Gastrocnemius medialis (tissue), 4 donors: ENCODE measurements at regions not wholly inside any gene's neighbourhood (a gene's known extent, or its start where the extent isn't known, plus 50 kb on each side); places are given as distances from the start of the nearest gene placed in this dataset.

ENCODE experiments used
- ATAC-seq, 2 donors: fragments of 150-250 bp; one replicate each; pipeline ENCODE4 v1.9.1; 2016
- DNase-seq, 2 donors: peaks; one replicate each; pipeline ENCODE4 v3.0.0-alpha.2; 2019
- H3K27ac ChIP-seq, 4 donors: fragments of 200-600 bp; sonication (generic); 1 replicate in 1 of 4; 2 replicates in 3 of 4; pipeline ENCODE4 v1.5.1; 2016 to 2018; ENCODE audit warnings: mild to moderate bottlenecking in 2 of 4, moderate library complexity in 1 of 4
- H3K27me3 ChIP-seq, 3 donors: fragments of 200-600 bp; sonication (generic) in 2 of 3; 1 replicate in 1 of 3; 2 replicates in 2 of 3; pipeline versions ENCODE4 v1.5.1 to v1.6.0; 2016 to 2019; ENCODE audit warnings: mild to moderate bottlenecking in 1 of 3, moderate library complexity in 1 of 3
- H3K36me3 ChIP-seq, 2 donors: fragments of 200-600 bp; sonication (generic) in 1 of 2; one replicate each; pipeline ENCODE4 v1.5.1; 2017 to 2018
- H3K4me1 ChIP-seq, 2 donors: fragments of 200-600 bp; sonication (generic) in 1 of 2; one replicate each; pipeline ENCODE4 v1.5.1; 2016 to 2017; ENCODE audit warnings: mild to moderate bottlenecking in 2 of 2
- H3K4me3 ChIP-seq, 4 donors: fragments of 200-600 bp; sonication (generic) in 3 of 4; 1 replicate in 1 of 4; 2 replicates in 3 of 4; pipeline ENCODE4 v1.5.1; 2016 to 2019; ENCODE audit warnings: mild to moderate bottlenecking in 2 of 4
- H3K9me3 ChIP-seq, 3 donors: fragments of 200-600 bp; sonication (generic) in 2 of 3; 1 replicate in 1 of 3; 2 replicates in 2 of 3; pipeline ENCODE4 v1.5.1; 2016 to 2019
- CTCF ChIP-seq, 5 experiments: fragments of 450-650 bp in 3 of 5; fragments of 200-600 bp in 2 of 5; sonication (generic) in 2 of 5; IDR thresholded peaks in 4 of 5; conservative IDR thresholded peaks in 1 of 5; 1 replicate in 4 of 5; 2 replicates in 1 of 5; pipeline ENCODE4 v1.5.1; 2016 to 2019; ENCODE audit warnings: antibody characterized with exemption in 5 of 5, mild to moderate bottlenecking in 3 of 5, moderate library complexity in 3 of 5
- POLR2A ChIP-seq, 2 donors: fragments of 450-650 bp; IDR thresholded peaks; one replicate each; pipeline ENCODE4 v1.6.1; 2017; ENCODE audit warnings: antibody characterized with exemption in 2 of 2, mild to moderate bottlenecking in 2 of 2, moderate library complexity in 2 of 2
- in situ Hi-C, 4 donors: fragments of 200-750 bp; cut with MboI; loops; one replicate each; pipeline versions ENCODE4 v1.15.0 to v1.8.0; 2017; ENCODE audit warnings: low sequenced_read_pairs in 4 of 4
- intact Hi-C: fragments of 100-400 bp; cut with DNase I; formaldehyde crosslinking; loops from one replicate; pipeline ENCODE4 v1.15.1; 2023; ENCODE audit warnings: low total_unique reads

- Histone ChIP-seq H3K36me3 (no peaks in the 10 kb centered on the region), H3K27me3 (no peaks in the 10 kb centered on the region), H3K4me1 (no peaks in the 10 kb centered on the region), H3K4me3 (no peak overlapping the region), H3K27ac (no peak overlapping the region), H3K9me3 (no peaks in the 10 kb centered on the region)
- DNase-seq (no peak), ATAC-seq (no peak)
- intact Hi-C loops: no loop called here
- TF ChIP-seq CTCF (IDR thresholded peaks at IDR 0.05 in 4 of 5, conservative IDR thresholded peaks at IDR 0.05 in 1 of 5): no peak
- in situ Hi-C loops: no loop called here
These were observed 306.0 kb upstream of the KAZN start for GRCh38 chr1:14292520-14292919.

- Histone ChIP-seq H3K4me1 (no peaks in the 10 kb centered on the region), H3K9me3 (no peaks in the 10 kb centered on the region), H3K4me3 (no peak overlapping the region), H3K36me3 (no peaks in the 10 kb centered on the region), H3K27ac (no peak overlapping the region), H3K27me3 (no peaks in the 10 kb centered on the region)
- no peak for TF ChIP-seq CTCF (IDR thresholded peaks at IDR 0.05 in 4 of 5, conservative IDR thresholded peaks at IDR 0.05 in 1 of 5)
- no peak for TF ChIP-seq POLR2A (IDR thresholded peaks at IDR 0.05)
- intact Hi-C loops: no loop called here
- no peak for DNase-seq
- ATAC-seq: no peak
- in situ Hi-C loops: no loop called here
These were observed 304.5 kb upstream of the KAZN start for GRCh38 chr1:14294006-14294405.

GRCh38 chr1:14294860-14295536 lies 303.5 kb upstream of the KAZN start:
- no peaks in the 10 kb centered on the region for H3K9me3 ChIP-seq
- intact Hi-C loops: no loop called here
- no peak overlapping the region for H3K4me3 ChIP-seq
- no peak for TF ChIP-seq CTCF (IDR thresholded peaks at IDR 0.05 in 4 of 5, conservative IDR thresholded peaks at IDR 0.05 in 1 of 5)
- TF ChIP-seq POLR2A (IDR thresholded peaks at IDR 0.05): no peak
- no peaks in the 10 kb centered on the region for H3K36me3 ChIP-seq
- no peak overlapping the region for H3K27ac ChIP-seq
- no peak for DNase-seq
- ATAC-seq: no peak
- in situ Hi-C loops: no loop called here
- no peaks in the 10 kb centered on the region for H3K27me3 ChIP-seq
- H3K4me1 ChIP-seq: no peaks in the 10 kb centered on the region

GRCh38 chr1:14296795-14297194 lies 301.7 kb upstream of the KAZN start:
- Histone ChIP-seq H3K4me1 (no peaks in the 10 kb centered on the region), H3K9me3 (no peaks in the 10 kb centered on the region), H3K27me3 (no peaks in the 10 kb centered on the region), H3K27ac (no peak overlapping the region), H3K4me3 (no peak overlapping the region), H3K36me3 (no peaks in the 10 kb centered on the region)
- TF ChIP-seq CTCF (IDR thresholded peaks at IDR 0.05 in 4 of 5, conservative IDR thresholded peaks at IDR 0.05 in 1 of 5) (no peak), POLR2A (IDR thresholded peaks at IDR 0.05) (no peak)
- intact Hi-C loops: no loop called here
- in situ Hi-C loops: no loop called here
- ATAC-seq (no peak), DNase-seq (no peak)

- intact Hi-C loops (no loop called here), in situ Hi-C loops (no loop called here)
- DNase-seq: no peak
- Histone ChIP-seq H3K9me3 (no peaks in the 10 kb centered on the region), H3K27ac (no peak overlapping the region), H3K36me3 (no peaks in the 10 kb centered on the region), H3K4me1 (no peaks in the 10 kb centered on the region), H3K27me3 (no peaks in the 10 kb centered on the region), H3K4me3 (no peak overlapping the region)
- TF ChIP-seq CTCF (IDR thresholded peaks at IDR 0.05 in 4 of 5, conservative IDR thresholded peaks at IDR 0.05 in 1 of 5) (no peak), POLR2A (IDR thresholded peaks at IDR 0.05) (no peak)
- ATAC-seq: no peak
These were observed 301.1 kb upstream of the KAZN start for GRCh38 chr1:14297356-14297755.
